Large intestine (tissue), 3 donors: ENCODE measurements at regions not wholly inside any gene's neighbourhood (a gene's known extent, or its start where the extent isn't known, plus 50 kb on each side); places are given as distances from the start of the nearest gene placed in this dataset.

Experiments used
- DNase-seq, 2 donors: peaks; one replicate each; pipeline versions ENCODE4 v3.0.0 to v3.0.0-alpha.2; 2013
- H3K27ac ChIP-seq: one replicate; pipeline ENCODE4 v1.5.1; 2013; ENCODE audit warnings: low read length
- H3K27me3 ChIP-seq: 2 replicates; pipeline ENCODE4 v1.6.1; 2013; ENCODE audit warnings: low read length; ENCODE audit not compliant: control insufficient read depth, insufficient read depth
- H3K36me3 ChIP-seq: 2 replicates; pipeline ENCODE4 v1.6.1; 2013; ENCODE audit warnings: low read length; ENCODE audit not compliant: control insufficient read depth, insufficient read depth
- H3K4me1 ChIP-seq: one replicate; pipeline ENCODE4 v1.6.1; 2013; ENCODE audit warnings: low read length; ENCODE audit not compliant: control insufficient read depth, insufficient read depth
- H3K4me3 ChIP-seq: one replicate; pipeline ENCODE4 v1.5.1; 2013; ENCODE audit warnings: low read length
- H3K9me3 ChIP-seq: one replicate; pipeline ENCODE4 v1.6.1; 2013; ENCODE audit warnings: mild to moderate bottlenecking, low read depth, low read length, moderate library complexity; ENCODE audit not compliant: control insufficient read depth
- WGBS: methylation state at CpG from one replicate; pipeline ENCODE4 v1.1.5; 2013; ENCODE audit warnings: low lambda C conversion rate; ENCODE audit not compliant: insufficient coverage; 5-methylcytosine and 5-hydroxymethylcytosine counted together

DNA sequence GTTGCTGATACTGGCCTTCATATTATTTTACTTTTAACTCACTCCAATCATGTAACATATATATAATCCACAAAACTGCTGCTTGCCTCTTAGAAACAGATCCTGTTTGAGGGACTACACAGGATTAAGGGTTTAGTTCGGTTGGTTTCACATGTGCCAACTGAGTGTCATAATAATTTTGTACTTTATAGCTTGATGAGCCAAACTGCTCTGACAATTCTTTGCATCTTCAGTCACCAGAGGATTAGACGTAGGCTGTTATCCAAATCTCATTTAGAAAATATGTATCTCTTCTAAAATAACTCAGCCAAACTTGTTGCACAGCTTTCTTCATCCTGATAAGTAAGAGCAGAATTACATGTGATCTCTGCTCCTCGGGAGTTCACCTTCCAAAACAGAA, 643.6 kb upstream of the PTCHD4 start:
- WGBS = no CpG with 5 or more reads among the region's 3 CpGs
- Histone ChIP-seq H3K4me1 (no peaks in the 10 kb centered on the region), H3K27ac (no peak overlapping the region), H3K36me3 (no peaks in the 10 kb centered on the region), H3K27me3 (no peaks in the 10 kb centered on the region), H3K9me3 (no peaks in the 10 kb centered on the region), H3K4me3 (no peak overlapping the region)
- no peak for DNase-seq

DNA sequence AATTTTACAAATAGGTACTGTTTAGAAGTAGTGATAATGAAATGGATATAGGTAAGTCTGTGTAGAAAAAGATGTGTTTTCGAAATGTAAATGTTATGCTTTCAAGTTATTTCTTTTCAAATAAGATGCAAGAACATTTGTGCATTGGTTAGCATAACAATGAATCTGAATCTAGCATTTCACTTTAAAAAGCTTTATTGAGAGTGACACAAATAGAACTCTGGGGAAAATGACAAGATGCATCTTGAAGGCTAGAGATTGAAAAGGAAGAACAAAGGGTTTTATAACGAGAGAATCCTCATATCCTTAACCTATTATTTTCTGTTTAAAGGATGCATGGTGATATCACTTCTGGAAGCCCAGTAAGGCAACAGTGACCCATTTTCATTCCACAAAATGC, 639.9 kb upstream of the PTCHD4 start:
- no peak overlapping the region for H3K4me3 ChIP-seq
- 86% methylated on average over 1 of the region's 2 CpGs for WGBS
- no peaks in the 10 kb centered on the region for H3K9me3 ChIP-seq
- no peaks in the 10 kb centered on the region for H3K27me3 ChIP-seq
- no peaks in the 10 kb centered on the region for H3K4me1 ChIP-seq
- no peak for DNase-seq
- H3K36me3 ChIP-seq = no peaks in the 10 kb centered on the region
- no peak overlapping the region for H3K27ac ChIP-seq

DNA sequence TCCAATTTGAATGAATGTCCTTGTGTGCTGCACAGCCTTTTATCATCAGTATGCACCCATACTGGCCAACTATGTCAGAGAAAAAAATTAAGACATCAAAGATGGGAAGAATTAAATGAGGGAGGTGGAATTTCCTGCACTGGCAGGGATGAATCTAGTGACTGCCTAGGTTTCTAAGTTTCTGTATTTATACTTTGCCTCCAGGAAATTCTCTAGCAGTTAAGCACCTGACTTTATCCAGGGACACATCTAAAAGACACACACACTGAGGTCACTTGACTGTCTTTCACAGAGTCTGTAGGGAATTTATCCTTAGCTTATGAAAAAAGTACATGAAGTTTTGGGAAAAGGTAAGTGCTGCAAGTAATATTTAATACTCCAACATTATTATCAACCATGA, 636.5 kb upstream of the PTCHD4 start:
- Histone ChIP-seq H3K4me1 (no peaks in the 10 kb centered on the region), H3K27me3 (no peaks in the 10 kb centered on the region), H3K4me3 (no peak overlapping the region), H3K9me3 (no peaks in the 10 kb centered on the region), H3K36me3 (no peaks in the 10 kb centered on the region), H3K27ac (no peak overlapping the region)
- no peak for DNase-seq

DNA sequence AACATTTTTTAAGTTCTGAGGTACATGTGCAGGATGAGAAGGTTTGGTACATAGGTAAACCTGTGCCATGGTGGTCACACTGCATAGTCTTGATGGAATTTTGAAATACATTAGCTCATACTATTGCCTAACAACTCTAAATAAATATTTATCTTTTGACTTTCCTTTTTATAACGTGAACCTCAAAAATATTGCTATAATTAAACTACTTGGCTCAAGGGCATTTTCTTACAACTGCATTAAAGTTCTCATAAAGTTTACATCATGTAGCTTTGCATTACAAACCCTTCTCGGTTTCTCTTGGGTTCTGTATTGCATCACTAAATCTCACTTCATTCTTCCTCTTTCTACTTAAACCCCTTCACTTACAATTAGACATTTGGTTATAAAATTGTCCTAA, 636.0 kb upstream of the PTCHD4 start:
- no peak overlapping the region for H3K27ac ChIP-seq
- no peaks in the 10 kb centered on the region for H3K36me3 ChIP-seq

DNA sequence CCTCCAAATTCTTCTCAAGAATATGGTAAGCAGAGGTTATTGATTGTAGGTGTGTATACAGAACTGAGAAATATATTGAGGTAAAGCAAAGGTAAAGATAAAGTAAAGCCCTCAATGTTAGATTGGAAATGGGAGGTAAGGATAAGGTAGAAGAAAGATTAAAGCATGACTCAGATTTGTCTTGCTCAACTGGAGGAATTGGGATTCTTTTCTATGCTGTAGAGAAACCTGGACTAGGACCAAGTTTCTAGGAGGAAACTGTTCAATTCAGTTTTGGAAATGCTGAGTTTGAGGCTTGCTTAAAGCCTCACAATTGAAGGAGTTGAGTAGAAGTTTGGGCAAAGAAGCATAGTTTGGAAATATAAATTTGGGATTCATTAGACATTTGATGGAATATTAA, 634.0 kb upstream of the PTCHD4 start:
- no peaks in the 10 kb centered on the region for H3K9me3 ChIP-seq
- no peak overlapping the region for H3K27ac ChIP-seq
- H3K4me3 ChIP-seq = no peak overlapping the region
- H3K36me3 ChIP-seq = no peaks in the 10 kb centered on the region
- H3K4me1 ChIP-seq = no peaks in the 10 kb centered on the region
- DNase-seq = no peak
- H3K27me3 ChIP-seq = no peaks in the 10 kb centered on the region

More for the DNA sequence above, 636.0 kb upstream of the PTCHD4 start:
- H3K27me3 ChIP-seq = no peaks in the 10 kb centered on the region
- H3K4me1 ChIP-seq = no peaks in the 10 kb centered on the region
- no peak for DNase-seq
- WGBS = 56% methylated on average over 2 of the region's 2 CpGs
- no peaks in the 10 kb centered on the region for H3K9me3 ChIP-seq
- no peak overlapping the region for H3K4me3 ChIP-seq

DNA sequence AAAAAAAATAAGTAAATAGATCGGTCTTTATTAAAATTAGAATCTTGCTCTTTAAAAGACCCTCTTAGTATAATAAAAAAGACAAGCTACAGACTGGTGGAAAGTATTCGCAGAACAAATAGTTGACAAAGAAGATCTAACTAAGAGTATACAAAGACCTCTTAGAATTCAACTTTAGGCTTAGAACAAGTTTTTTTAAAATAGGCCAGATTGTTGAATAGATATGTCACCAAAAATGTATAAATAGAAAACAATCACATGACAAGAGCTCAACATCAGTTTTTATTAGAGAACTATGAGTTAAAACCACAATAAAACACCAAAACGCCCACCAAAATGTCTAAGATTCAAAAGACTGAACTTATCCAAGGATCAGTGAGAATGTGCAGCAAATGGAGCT, 632.7 kb upstream of the PTCHD4 start:
- Histone ChIP-seq H3K27ac (no peak overlapping the region), H3K4me3 (no peak overlapping the region), H3K9me3 (no peaks in the 10 kb centered on the region), H3K27me3 (no peaks in the 10 kb centered on the region), H3K4me1 (no peaks in the 10 kb centered on the region), H3K36me3 (no peaks in the 10 kb centered on the region)
- 94% methylated on average over 3 of the region's 3 CpGs for WGBS
- DNase-seq = no peak

DNA sequence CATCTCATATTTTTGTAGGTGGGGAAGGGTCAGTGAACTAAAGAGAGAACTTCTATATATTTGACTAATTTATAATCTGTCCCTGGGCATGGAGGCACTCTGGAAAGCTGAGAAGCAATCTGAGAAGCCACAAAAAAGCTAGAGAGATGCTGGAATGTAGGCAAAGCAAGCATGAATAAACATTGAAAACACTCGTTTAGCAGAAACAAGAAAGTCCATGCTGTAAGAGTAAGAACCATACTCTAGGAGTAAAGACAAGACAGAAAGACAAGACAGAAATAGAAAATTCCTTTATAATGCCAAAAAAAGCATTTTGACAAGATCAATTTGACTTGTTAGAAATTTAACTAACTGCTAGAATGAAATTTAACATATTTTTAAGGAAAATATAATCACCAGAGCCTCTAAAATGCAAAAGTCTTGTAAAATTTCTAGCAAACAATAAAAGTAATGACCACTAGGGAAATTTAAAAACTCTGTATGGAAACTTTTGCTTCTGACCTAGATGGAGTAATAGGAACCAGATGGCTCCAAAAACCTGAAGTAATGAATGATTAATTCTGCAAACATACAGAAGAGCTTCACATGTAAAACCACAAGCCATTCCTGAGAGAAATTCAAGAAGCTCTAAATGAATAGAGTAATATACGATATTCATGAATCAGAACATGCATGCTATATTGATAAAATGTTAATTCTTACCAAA, 625.7 kb upstream of the PTCHD4 start:
- WGBS = 100% methylated on average over 1 of the region's 2 CpGs
- Histone ChIP-seq H3K9me3 (no peaks in the 10 kb centered on the region), H3K36me3 (no peaks in the 10 kb centered on the region), H3K27me3 (no peaks in the 10 kb centered on the region), H3K27ac (no peak overlapping the region), H3K4me1 (no peaks in the 10 kb centered on the region), H3K4me3 (no peak overlapping the region)
- DNase-seq = no peak

DNA sequence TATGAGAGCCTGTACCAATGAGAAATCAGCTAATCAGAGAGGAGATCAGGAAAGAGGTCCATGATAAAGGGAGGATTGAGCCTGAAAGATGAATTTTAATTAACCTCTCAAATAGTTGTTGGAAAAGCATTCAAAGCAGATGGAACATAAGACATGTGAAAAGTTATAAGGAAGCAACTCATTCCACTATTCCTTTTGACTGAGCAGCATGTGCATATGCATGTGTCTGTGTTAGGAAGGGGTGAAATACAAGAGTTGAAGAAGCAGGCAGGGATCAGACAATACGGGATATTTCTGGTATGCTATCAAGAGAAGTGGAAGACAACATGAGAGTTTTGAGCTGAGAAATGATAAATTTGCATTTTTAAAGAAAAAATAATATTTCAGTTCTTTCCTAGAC, 624.8 kb upstream of the PTCHD4 start:
- H3K27ac ChIP-seq = no peak overlapping the region
- WGBS = 100% methylated on average over 1 of the region's 1 CpG
- H3K4me3 ChIP-seq = no peak overlapping the region
- no peaks in the 10 kb centered on the region for H3K36me3 ChIP-seq
- H3K27me3 ChIP-seq = no peaks in the 10 kb centered on the region
- no peak for DNase-seq
- H3K9me3 ChIP-seq = no peaks in the 10 kb centered on the region
- H3K4me1 ChIP-seq = no peaks in the 10 kb centered on the region

DNA sequence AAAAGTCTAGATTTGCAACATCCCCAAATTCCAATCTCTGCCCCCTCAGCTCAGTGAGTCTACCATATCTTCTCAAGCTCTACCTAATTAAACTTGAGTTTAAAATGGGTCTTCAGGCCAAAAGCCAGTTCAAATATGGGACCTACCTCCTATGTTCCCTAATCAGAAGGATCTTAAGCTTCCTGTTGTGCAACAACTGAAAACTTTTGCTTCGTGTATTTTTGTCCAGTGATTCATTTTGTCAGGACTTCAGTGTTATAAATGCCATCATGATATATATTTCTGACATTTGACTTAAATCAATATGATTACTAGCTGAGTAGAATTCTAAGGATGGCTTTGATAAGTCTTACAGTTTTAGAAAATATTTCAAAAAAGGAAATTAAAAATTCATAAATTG, 622.6 kb upstream of the PTCHD4 start:
- H3K9me3 ChIP-seq = no peaks in the 10 kb centered on the region
- no peak overlapping the region for H3K27ac ChIP-seq
- H3K4me1 ChIP-seq = no peaks in the 10 kb centered on the region
- no CpG with 5 or more reads among the region's 1 CpG for WGBS
- H3K27me3 ChIP-seq = no peaks in the 10 kb centered on the region
- H3K36me3 ChIP-seq = no peaks in the 10 kb centered on the region
- DNase-seq = no peak
- no peak overlapping the region for H3K4me3 ChIP-seq

DNA sequence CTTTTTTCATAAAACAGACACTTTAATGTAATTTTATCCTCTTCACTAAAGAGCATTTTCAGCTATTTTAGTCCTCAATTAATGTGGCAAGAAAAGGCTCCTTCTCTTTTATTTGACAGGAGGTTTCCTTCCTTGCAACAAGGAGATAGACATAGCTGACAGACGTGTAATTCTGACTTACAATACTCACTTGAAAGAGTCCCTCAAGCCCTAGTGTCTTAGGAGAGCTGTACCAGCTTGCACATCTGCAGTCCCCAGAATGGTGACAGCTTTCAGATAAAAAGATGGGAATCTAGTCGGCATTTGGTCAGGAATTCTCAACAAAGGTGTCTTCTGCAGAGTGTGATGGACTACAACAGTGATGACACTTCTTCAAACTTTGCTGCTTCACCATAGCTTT, 603.7 kb upstream of the PTCHD4 start:
- Histone ChIP-seq H3K4me1 (no peaks in the 10 kb centered on the region), H3K4me3 (no peak overlapping the region), H3K36me3 (no peaks in the 10 kb centered on the region), H3K27ac (no peak overlapping the region), H3K9me3 (no peaks in the 10 kb centered on the region), H3K27me3 (no peaks in the 10 kb centered on the region)
- no peak for DNase-seq
- WGBS = no CpG with 5 or more reads among the region's 2 CpGs

DNA sequence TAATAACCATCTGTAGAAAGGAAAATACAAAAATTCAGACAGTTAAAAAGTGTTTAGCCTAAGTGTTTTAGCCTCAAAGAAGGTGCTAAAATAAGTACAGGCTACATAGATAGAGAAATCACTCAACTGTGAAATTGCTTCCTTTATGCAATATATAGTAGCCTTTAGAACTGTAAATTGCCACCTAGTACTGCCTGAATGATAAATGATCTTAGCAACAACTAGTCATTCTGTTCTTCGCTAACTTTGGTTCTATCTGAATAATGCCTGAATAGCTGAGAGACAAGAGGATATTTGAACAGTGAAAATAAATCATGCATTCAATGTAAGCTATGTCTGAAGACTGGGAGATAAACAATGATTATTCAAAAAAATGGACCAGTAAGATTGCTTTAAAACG, 603.3 kb upstream of the PTCHD4 start:
- no peaks in the 10 kb centered on the region for H3K36me3 ChIP-seq
- no peak overlapping the region for H3K4me3 ChIP-seq
- 74% methylated on average over 2 of the region's 2 CpGs for WGBS
- no peaks in the 10 kb centered on the region for H3K27me3 ChIP-seq
- no peaks in the 10 kb centered on the region for H3K4me1 ChIP-seq
- no peak for DNase-seq
- H3K9me3 ChIP-seq = no peaks in the 10 kb centered on the region
- no peak overlapping the region for H3K27ac ChIP-seq
